ENCODE measurements at regions not wholly inside any gene's neighbourhood (a gene's known extent, or its start where the extent isn't known, plus 50 kb on each side); places are given as distances from the start of the nearest gene placed in this dataset.

- H2BK20ac ChIP-seq (ENCODE audit: low read depth, low read length): no peak overlapping the region
- no peak overlapping the region for H4K5ac ChIP-seq (ENCODE audit: low read depth, low read length)
- H3K4me1 ChIP-seq (ENCODE audit: control insufficient read depth, insufficient read depth, low read length): no peaks in the 10 kb centered on the region
- no peak overlapping the region for H2AK9ac ChIP-seq (replicated peaks; ENCODE audit: low read depth, low read length, poor library complexity)
- H3K27ac ChIP-seq (ENCODE audit: insufficient read depth, low read length): no peak overlapping the region
- no peak overlapping the region for H3K18ac ChIP-seq (ENCODE audit: low read depth, low read length)
- ATAC-seq (ENCODE audit: low read depth) (no peak), DNase-seq (no peak)
- H3K9ac ChIP-seq (ENCODE audit: low read depth, low read length): no peak overlapping the region
- no peak overlapping the region for H3K4me3 ChIP-seq (ENCODE audit: insufficient read depth, low read depth, low read length)
- no peak overlapping the region for H2BK15ac ChIP-seq (ENCODE audit: low read depth, low read length)
- H3K56ac ChIP-seq (ENCODE audit: extremely low read depth, insufficient read depth, low read length): no peak overlapping the region
- H3K9me1 ChIP-seq (ENCODE audit: insufficient read depth, low read length): no peaks in the 10 kb centered on the region
- H3K79me1 ChIP-seq (ENCODE audit: low read depth in 1 of 2, low read length in 2 of 2): no peaks in the 10 kb centered on the region
- no peak overlapping the region for H4K8ac ChIP-seq (ENCODE audit: low read depth in 2 of 2, low read length in 2 of 2)
- no CpG with 5 or more reads among the region's 2 CpGs for WGBS, 2 experiments (ENCODE audit: extremely low coverage in 2 of 2, insufficient read length in 1 of 2)
- TF ChIP-seq RAD21 (IDR thresholded peaks at IDR 0.05; ENCODE audit: low read length): no peak
- TF ChIP-seq RCOR1 (IDR thresholded peaks at IDR 0.05; ENCODE audit: insufficient replicate concordance, low read length): no peak
- TF ChIP-seq CEBPB (IDR thresholded peaks at IDR 0.05; ENCODE audit: low read depth, low read length): no peak
- no peak for TF ChIP-seq POLR2A (IDR thresholded peaks at IDR 0.05; ENCODE audit: low read depth, low read length)
- TF ChIP-seq RFX5 (IDR thresholded peaks at IDR 0.05; ENCODE audit: low read depth, low read length): no peak
- TF ChIP-seq ELK1 (IDR thresholded peaks at IDR 0.05; ENCODE audit: borderline replicate concordance, low read depth, low read length): no peak
- no peak overlapping the region for H4K91ac ChIP-seq (ENCODE audit: insufficient read depth, low read depth, low read length)
- BruUV-seq (replicated peaks): no TSS peak
- POLR2A ChIA-PET (ENCODE audit: unreplicated experiment): no interaction called here
- no peak overlapping the region for H2BK120ac ChIP-seq (ENCODE audit: low read depth, low read length)
- CTCF ChIA-PET: no interaction called here
- H3K23ac ChIP-seq (ENCODE audit: low read depth, low read length): no peak overlapping the region
- no peak overlapping the region for H3K4ac ChIP-seq (ENCODE audit: low read depth, low read length)
- H2AFZ ChIP-seq (replicated peaks; ENCODE audit: low read length, poor library complexity): no peak overlapping the region
- no peak overlapping the region for H2AK5ac ChIP-seq (ENCODE audit: low read depth, low read length)
- H3K4me2 ChIP-seq (ENCODE audit: low read depth, low read length): no peak overlapping the region
- intact Hi-C loops (cut with micrococcal nuclease): loop anchor here (1.0 to 5.0 kb wide), 2 partner anchors 72 to 1345 kb away; no protein-coding TSS in a partner anchor
- H2BK5ac ChIP-seq (ENCODE audit: low read depth, low read length, poor library complexity, severe bottlenecking): no peak overlapping the region
- in situ Hi-C loops (cut with MboI; ENCODE audit: low sequenced_read_pairs): no loop called here
- dilution Hi-C loops (cut with HindIII; ENCODE audit: low sequenced_read_pairs, unreplicated experiment): no loop called here
- H3K9me3 ChIP-seq (ENCODE audit: control insufficient read depth, insufficient read depth, low read length): no peaks in the 10 kb centered on the region; the same call in 1 of the 2 replicates
- no peaks in the 10 kb centered on the region for H3K27me3 ChIP-seq (ENCODE audit: control insufficient read depth, insufficient read depth, low read length)
- H4K20me1 ChIP-seq (ENCODE audit: insufficient read depth, low read length): no peaks in the 10 kb centered on the region
- H3K14ac ChIP-seq (replicated peaks; ENCODE audit: low read depth, low read length): no peak overlapping the region
- H3K36me3 ChIP-seq (ENCODE audit: control insufficient read depth, insufficient read depth, low read length): no peaks in the 10 kb centered on the region
Measured at GRCh38 chr5:6837095-6837494, 123.9 kb downstream of the TENT4A start.

Data from IMR-90 (cell line).